Heart left ventricle (tissue), 16 donors: ENCODE measurements at regions not wholly inside any gene's neighbourhood (a gene's known extent, or its start where the extent isn't known, plus 50 kb on each side); places are given as distances from the start of the nearest gene placed in this dataset.

Source experiments
- ATAC-seq, 4 donors: fragments of 200-7000 bp; cut with Tn5 transposase; one replicate each; pipeline ENCODE4 v1.9.1; 2020 to 2022; ENCODE audit warnings: moderate library complexity in 4 of 4, mild to moderate bottlenecking in 3 of 4, moderate number of reproducible peaks in 1 of 4
- DNase-seq, 5 donors: peaks; one replicate each; pipeline ENCODE4 v3.0.0-alpha.2; 2020
- H3K27ac ChIP-seq, 12 donors: fragments of 200-600 bp; sonication (generic) in 4 of 12; one replicate each; pipeline versions ENCODE4 v1.5.0 to v1.8.0; 2016 to 2022; ENCODE audit warnings: mild to moderate bottlenecking in 2 of 12
- H3K27me3 ChIP-seq, 9 donors: fragments of 200-600 bp; sonication (generic) in 2 of 9; one replicate each; pipeline versions ENCODE4 v1.5.1 to v1.8.0; 2016 to 2022; ENCODE audit warnings: mild to moderate bottlenecking in 3 of 9
- H3K36me3 ChIP-seq, 9 donors: fragments of 200-600 bp; sonication (generic) in 2 of 9; one replicate each; pipeline versions ENCODE4 v1.5.0 to v1.8.0; 2018 to 2022; ENCODE audit warnings: mild to moderate bottlenecking in 2 of 9
- H3K4me1 ChIP-seq, 12 donors: fragments of 200-600 bp; sonication (generic) in 4 of 12; one replicate each; pipeline versions ENCODE4 v1.5.0 to v1.8.0; 2016 to 2022; ENCODE audit warnings: mild to moderate bottlenecking in 3 of 12
- H3K4me3 ChIP-seq, 12 donors: fragments of 200-600 bp; sonication (generic) in 4 of 12; one replicate each; pipeline versions ENCODE4 v1.5.0 to v1.8.0; 2017 to 2022; ENCODE audit warnings: mild to moderate bottlenecking in 9 of 12, moderate library complexity in 4 of 12
- H3K9me3 ChIP-seq, 12 donors: fragments of 200-600 bp; sonication (generic) in 4 of 12; one replicate each; pipeline versions ENCODE4 v1.5.0 to v1.8.0; 2016 to 2022; ENCODE audit warnings: mild to moderate bottlenecking in 1 of 12
- CTCF ChIP-seq, 12 donors: fragments of 200-600 bp; sonication (generic) in 4 of 12; IDR thresholded peaks; one replicate each; pipeline versions ENCODE4 v1.5.0 to v1.8.0; 2018 to 2022; ENCODE audit warnings: antibody characterized with exemption in 12 of 12, mild to moderate bottlenecking in 5 of 12
- POLR2A ChIP-seq, 2 donors: fragments of 450-650 bp; IDR thresholded peaks; one replicate each; pipeline ENCODE4 v1.6.1; 2017; ENCODE audit warnings: antibody characterized with exemption in 2 of 2, mild to moderate bottlenecking in 2 of 2, moderate library complexity in 2 of 2
- WGBS, 4 donors: extraction: QIAGEN DNeasy Blood & Tissue Kit in 2 of 4; methylation state at CpG; one replicate each; pipeline versions ENCODE4 v1.1.5 to v1.1.7; 2013 to 2018; 5-methylcytosine and 5-hydroxymethylcytosine counted together
- intact Hi-C, 10 donors: fragments of 100-400 bp; cut with DNase I; formaldehyde crosslinking; loops; one replicate each; pipeline versions ENCODE4 v1.11.1 to v1.14.2; 2022
- donor health status: ischemic (EF 13 %, LVEDD 7.1; RV severe dilation, severe dysfunction).
- donor health status: healthy with polysubstance abuse.
- donor health status: DM: no; HTN: yes; CAD: no.
- donor health status: DM: no; HTN: no; CAD: no.
- donor health status: ischemic (EF 25% LVEDD 6.9; RV normal size, moderate dysfunction).
- donor health status: ischemic (EF 25% LVEDD 5.7; RV mildly dilated, moderate dysfunction).
- donor health status: healthy.
- donor health status: DM: yes; HTN: yes; CAD: no.
- donor health status: ischemic (EF 35%, LVEDD 5.7; RV mildly dilated, moderate dysfunction).
- donor health status: nonischemic (EF 11% LVEDD 7.7; RV severe dilation, severe dysfunction).
- donor health status: DM: yes; HTN: yes; CAD: no.
- donor health status: PGD.
- donor health status: ischemic (EF 29% LVEDD 5.4; RV normal size, mild dysfunction).
- donor health status: nonischemic (EF 23%, LVEDD 6.1; RV moderate dilation, normal function).

GRCh38 chr6:153616506-153616905, 422.5 kb upstream of the OPRM1 start:
- no peak overlapping the region for H3K4me3 ChIP-seq
- TF ChIP-seq POLR2A (IDR thresholded peaks at IDR 0.05) (no peak), CTCF (IDR thresholded peaks at IDR 0.05) (no peak)
- H3K27me3 ChIP-seq: no peaks in the 10 kb centered on the region
- WGBS, 4 donors: 75 to 86% (median 80%) methylated on average over 6 of the region's 6 CpGs
- no peak for DNase-seq
- H3K36me3 ChIP-seq: no peaks in the 10 kb centered on the region
- no peak overlapping the region for H3K27ac ChIP-seq
- H3K4me1 ChIP-seq: peaks cover 0 to 16% (median 9%) of the 10 kb centered on the region in 12 donors
- ATAC-seq: no peak
- H3K9me3 ChIP-seq: no peaks in the 10 kb centered on the region
- intact Hi-C loops: no loop called here

GRCh38 chr6:153613719-153614455, 425.2 kb upstream of the OPRM1 start:
- intact Hi-C loops: no loop called here
- H3K36me3 ChIP-seq: no peaks in the 10 kb centered on the region
- H3K27ac ChIP-seq: peak overlapping the region in 5 of 12 donors; percentile 5 to 52 (median 21)
- H3K9me3 ChIP-seq: no peaks in the 10 kb centered on the region
- H3K4me3 ChIP-seq: no peak overlapping the region
- TF ChIP-seq CTCF (IDR thresholded peaks at IDR 0.05): no peak
- no peak for TF ChIP-seq POLR2A (IDR thresholded peaks at IDR 0.05)
- H3K27me3 ChIP-seq: no peaks in the 10 kb centered on the region
- ATAC-seq (peak in 3 of 4 donors; percentile 79 to 87 (median 82)), DNase-seq (no peak)
- peaks cover 0 to 7% (median 6%) of the 10 kb centered on the region in 12 donors for H3K4me1 ChIP-seq

- intact Hi-C loops: no loop called here
- TF ChIP-seq CTCF (IDR thresholded peaks at IDR 0.05) (no peak), POLR2A (IDR thresholded peaks at IDR 0.05) (no peak)
- DNase-seq: no peak
- Histone ChIP-seq H3K27me3 (no peaks in the 10 kb centered on the region), H3K4me3 (no peak overlapping the region), H3K36me3 (no peaks in the 10 kb centered on the region), H3K9me3 (no peaks in the 10 kb centered on the region), H3K4me1 (no peaks in the 10 kb centered on the region), H3K27ac (no peak overlapping the region)
- WGBS, 4 donors: 48 to 52% (median 50%) methylated on average over 2 of the region's 2 CpGs
- no peak for ATAC-seq
These were observed 436.6 kb upstream of the OPRM1 start for GRCh38 chr6:153602401-153602800.

GRCh38 chr6:153599901-153600300, 439.1 kb upstream of the OPRM1 start:
- 87 to 97% (median 93%) methylated on average over 1 of the region's 1 CpG for WGBS, 4 donors
- Histone ChIP-seq H3K36me3 (no peaks in the 10 kb centered on the region), H3K4me3 (no peak overlapping the region), H3K27me3 (no peaks in the 10 kb centered on the region), H3K4me1 (no peaks in the 10 kb centered on the region), H3K9me3 (no peaks in the 10 kb centered on the region), H3K27ac (no peak overlapping the region)
- intact Hi-C loops: no loop called here
- DNase-seq: no peak
- no peak for TF ChIP-seq CTCF (IDR thresholded peaks at IDR 0.05)
- TF ChIP-seq POLR2A (IDR thresholded peaks at IDR 0.05): no peak
- no peak for ATAC-seq
